ENCODE measurements at regions not wholly inside any gene's neighbourhood (a gene's known extent, or its start where the extent isn't known, plus 50 kb on each side); places are given as distances from the start of the nearest gene placed in this dataset.
"Not testable (repeated sequence)": the region's sequence is repeated elsewhere in the genome, so short reads cannot be mapped to it uniquely, and the experiment has no call there.

- TF ChIP-seq CTCF (conservative IDR thresholded peaks at IDR 0.05; ENCODE audit: low read length); EZH2phosphoT487 (IDR thresholded peaks at IDR 0.05; ENCODE audit: borderline replicate concordance, low read depth, low read length): not testable (repeated sequence)
These were observed 135.8 kb downstream of the LAT start for GRCh38 chr16:29120680-29121079.
